CD4-positive, alpha-beta T cell treated with Interleukin-1 beta for 1 hour (primary cell): ENCODE measurements at regions not wholly inside any gene's neighbourhood (a gene's known extent, or its start where the extent isn't known, plus 50 kb on each side); places are given as distances from the start of the nearest gene placed in this dataset.

Source experiments
- DNase-seq, 2 donors: peaks; one replicate each; pipeline ENCODE4 v3.0.0-alpha.2; 2020 to 2022

DNA sequence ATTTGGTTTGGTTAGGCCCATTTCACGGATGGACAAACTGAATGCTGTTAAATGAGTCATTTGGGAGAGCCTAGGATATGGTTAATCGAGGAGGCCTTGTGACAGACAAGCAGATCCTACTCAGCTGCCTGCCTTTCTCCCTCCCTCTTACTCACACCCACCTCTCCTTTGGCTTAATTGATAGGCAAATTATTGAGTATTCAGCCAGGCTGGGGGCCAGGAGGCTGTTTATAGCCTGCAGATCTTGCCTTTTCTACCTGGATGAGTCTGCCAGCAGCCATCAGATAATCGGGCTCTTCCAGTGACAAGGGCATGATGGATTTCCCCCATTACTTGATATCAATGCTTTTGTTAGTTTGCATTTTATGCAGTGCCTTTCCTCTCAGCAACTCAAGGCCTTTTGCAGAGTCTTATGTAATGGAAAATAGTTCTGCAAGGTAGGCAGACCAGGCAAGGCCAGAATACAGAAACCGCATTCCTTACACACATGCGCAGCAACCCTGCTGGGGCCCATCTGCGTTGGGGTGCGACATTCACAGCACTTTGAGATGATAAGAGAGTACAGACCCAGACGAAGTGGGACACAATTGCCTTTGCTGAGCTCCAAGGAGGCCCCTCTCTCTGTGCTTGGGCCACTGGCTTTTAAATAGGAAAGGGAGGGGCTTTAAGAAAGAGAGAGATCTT is 96.2 kb upstream of the ATP6AP2 start:
- DNase-seq: no peak

GRCh38 chrX:40483502-40483901 is 97.3 kb upstream of the ATP6AP2 start:
- no peak for DNase-seq

DNA sequence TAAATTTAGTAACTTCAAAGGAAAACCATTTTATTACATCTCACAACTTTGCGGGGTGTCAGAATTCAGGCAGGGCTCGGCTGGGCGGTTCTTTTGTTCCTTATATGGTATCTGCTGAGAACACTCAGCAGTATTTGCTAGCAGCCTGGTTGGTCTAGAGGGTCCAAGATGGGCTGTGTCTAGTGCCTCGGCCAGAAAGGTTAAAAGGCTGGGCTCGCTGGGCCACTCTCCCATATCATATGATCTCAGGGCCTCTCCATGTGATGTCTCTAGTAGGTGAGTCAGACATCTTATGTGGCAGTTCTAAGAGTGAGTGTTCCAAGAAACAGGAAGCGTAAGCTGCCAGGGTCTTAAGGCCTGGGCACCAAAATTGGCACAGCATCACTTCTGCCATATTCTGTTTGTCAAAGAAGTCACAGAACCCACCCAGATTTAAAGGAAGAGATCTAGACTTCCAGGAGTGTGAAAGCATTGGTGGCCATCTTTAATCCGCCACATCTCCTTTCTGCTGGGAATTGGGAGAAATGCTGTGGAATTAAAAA is 100.9 kb upstream of the ATP6AP2 start:
- DNase-seq: no peak

GRCh38 chrX:40478474-40479065 is 102.2 kb upstream of the ATP6AP2 start:
- DNase-seq: no peak

DNA sequence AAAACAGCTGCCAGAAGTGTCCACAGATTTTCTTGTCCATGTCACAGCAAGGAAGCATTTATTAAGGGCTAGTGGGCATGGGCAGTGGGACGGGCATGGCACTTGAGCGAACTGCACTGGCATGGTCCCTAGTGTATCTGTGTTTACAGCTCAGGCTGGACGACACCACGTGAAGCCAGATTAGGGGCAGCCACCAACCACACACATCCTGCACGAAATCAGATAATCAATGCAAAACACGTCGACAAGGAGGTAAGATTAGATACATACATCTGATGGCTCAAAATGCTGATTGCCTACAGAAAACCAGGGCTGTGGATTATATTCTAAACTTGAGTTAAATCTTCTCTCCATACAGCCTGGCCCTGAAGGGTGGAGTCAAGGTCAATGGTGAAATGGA is 103.8 kb upstream of the ATP6AP2 start:
- DNase-seq: peak in 1 of 2 donors; percentile 11

DNA sequence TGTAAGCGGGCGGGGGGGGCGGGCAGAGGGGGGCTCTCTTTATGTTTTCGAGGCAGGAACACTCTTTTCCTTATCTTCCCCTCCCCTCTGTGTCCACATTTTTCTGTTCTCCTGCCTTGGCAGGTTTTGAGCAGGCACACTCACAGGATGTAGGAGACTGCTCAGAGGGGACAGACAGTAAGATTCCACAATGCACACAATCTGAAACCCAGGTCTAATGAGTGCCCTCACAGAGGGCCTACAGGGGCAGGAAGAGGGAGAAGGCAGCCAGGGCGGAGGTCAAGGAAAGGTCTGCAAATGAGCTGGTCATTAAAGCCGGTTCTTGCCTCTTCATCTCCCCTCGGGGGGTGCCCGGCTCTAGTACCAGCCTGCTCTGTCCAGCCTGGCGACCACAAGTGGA is 106.1 kb upstream of the ATP6AP2 start:
- no peak for DNase-seq

DNA sequence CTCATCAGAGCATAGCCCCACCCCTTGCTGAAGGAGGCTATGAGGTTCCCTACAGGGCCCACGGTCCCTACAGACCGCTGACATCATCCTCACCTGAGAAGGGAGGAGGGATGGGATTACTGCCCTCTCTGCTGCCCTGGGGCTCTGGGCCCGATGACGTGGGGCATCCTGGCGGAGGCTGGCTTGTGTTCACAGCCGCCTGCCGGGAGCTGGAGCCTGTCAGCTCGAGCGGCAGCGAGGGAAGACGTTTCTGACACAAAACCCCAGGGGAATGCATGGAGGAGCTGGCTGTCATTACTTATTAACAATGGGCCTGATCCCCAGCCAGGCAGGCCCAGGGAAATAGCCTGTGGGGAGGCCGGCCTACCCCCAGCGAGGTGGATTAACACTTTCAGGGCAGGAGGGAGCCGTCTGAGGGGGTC is 106.6 kb upstream of the ATP6AP2 start:
- no peak for DNase-seq

DNA sequence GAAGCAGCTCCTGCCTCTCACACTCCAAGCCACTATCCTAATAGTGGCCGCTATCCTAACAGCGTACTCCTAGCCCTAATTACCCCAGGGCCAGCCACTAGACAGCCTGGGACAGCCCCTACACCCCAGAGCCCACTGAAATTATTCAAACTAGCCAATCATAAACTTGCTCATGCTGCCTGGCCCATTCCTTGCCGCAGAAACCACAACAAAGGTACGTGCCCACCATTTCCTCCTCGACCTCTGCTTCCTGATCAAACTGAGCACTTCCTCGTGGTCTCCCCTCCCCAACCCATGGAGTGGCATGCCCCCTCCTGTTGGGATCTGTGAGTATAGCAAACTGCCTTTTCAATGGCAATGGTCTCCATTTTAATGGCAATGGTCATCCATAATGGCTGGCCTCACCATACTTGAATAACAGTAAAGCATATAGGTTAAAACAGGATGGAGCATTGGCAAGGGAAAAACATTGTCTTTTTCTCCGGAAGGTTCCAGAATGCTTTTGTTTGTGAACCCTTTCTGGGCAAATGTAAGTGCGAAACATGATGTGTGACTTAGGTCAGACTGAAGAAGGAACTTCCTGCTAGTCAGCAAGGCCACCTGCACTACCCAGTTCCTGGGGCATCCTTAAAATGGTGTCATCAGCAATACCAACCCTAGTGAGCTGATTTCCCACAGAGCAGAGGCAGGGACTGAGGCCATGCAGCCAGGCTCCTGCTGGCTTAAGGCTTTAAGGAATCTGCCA is 107.1 kb upstream of the ATP6AP2 start:
- no peak for DNase-seq

DNA sequence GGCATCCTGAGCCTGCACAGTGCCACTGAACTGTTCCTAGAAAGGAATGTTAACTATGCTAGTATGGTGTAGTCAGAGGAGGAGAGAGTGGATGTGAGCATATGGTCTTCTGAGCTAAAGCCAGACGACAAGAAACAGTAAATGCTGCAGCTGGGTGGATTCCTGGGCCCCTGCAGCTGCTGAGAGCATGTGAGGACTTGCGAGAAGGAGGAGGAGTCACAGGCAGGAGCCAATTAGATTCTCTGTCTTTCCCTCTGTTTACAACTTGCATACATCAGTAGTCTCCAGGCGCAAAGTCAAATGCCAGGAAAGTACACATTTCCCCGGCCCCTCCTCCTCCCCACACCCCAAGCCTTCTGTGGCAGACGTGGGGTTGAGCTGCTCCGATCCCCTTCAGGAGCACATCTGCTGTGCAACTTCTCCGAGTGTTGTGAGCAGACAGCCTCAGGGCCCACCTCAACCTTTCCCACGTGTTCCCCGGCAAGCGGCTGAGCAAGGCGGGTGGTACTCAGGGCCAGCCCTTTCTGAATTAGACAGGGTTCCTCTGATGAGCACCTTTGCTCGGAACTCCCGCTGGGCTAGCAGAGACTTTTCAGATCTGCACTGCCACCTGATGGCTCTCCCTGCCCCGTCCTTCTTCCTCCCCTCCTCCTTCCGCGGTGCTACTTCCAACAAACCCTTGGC is 108.7 kb upstream of the ATP6AP2 start:
- DNase-seq: peak; percentile 5 to 11

- DNase-seq: no peak
These were observed 109.8 kb upstream of the ATP6AP2 start for GRCh38 chrX:40470830-40471429.

- no peak for DNase-seq
These were observed 111.5 kb upstream of the ATP6AP2 start for GRCh38 chrX:40469316-40469715.

GRCh38 chrX:40468033-40468846 is 112.5 kb upstream of the ATP6AP2 start:
- DNase-seq: peak; percentile 34 to 39

DNA sequence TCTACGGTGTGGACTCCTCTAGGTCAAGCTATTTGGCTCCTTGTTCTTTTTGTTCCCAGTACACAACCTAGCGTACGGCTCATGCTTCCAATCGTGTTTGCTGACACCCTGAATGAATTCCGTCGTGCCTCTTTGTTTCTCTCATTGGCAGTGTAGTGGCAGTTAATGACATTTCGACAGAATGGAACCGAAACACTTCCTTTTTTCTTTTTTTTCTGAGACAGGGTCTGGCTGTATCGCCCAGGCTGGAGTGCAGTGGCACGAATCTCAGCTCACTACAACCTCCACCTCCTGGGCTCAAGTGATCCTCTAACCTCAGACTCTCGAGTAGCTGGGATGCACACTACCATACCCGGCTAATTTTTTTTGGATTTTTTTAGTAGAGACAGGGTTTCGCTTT is 113.3 kb upstream of the ATP6AP2 start:
- DNase-seq: no peak

GRCh38 chrX:40465735-40466551 is 114.8 kb upstream of the ATP6AP2 start:
- DNase-seq: no peak

GRCh38 chrX:40462795-40463194 is 118.0 kb upstream of the ATP6AP2 start:
- no peak for DNase-seq

- no peak for DNase-seq
These were observed 119.8 kb upstream of the ATP6AP2 start for GRCh38 chrX:40460926-40461325.

DNA sequence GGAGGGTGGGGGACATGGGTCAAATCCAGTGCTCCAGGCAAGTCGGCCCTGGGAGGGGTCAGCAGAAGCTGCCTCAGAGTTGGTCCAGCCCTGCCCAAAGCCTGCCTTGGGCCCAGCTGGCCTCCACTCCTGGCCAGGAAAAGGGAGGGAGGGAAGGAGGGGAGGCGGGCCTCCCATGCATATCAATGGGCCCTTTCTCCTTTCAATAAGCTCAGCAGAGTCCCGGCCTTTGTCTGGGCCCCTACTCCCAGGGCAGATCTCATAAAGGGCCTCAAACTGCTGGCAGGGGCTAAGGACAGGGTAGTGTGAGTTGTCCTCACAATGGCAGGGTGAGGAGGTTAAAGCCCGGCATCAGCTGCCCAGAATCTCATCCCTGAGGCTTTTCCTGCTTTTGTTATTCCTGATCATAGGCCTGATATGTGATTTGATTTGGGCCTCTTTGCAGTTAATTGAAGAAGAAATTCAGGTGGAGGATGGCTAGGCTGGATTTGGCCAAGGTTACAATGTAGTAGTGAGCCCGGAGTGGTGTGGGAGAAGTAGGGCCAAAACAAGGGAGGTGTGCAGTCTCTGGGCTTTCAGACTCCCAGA is 121.1 kb upstream of the ATP6AP2 start:
- no peak for DNase-seq

GRCh38 chrX:40457406-40457805 is 123.4 kb upstream of the ATP6AP2 start:
- no peak for DNase-seq

GRCh38 chrX:40452031-40452430 is 128.7 kb upstream of the ATP6AP2 start:
- DNase-seq: no peak

- no peak for DNase-seq
These were observed 130.6 kb upstream of the ATP6AP2 start for GRCh38 chrX:40449956-40450706.
